ENCODE measurements at regions not wholly inside any gene's neighbourhood (a gene's known extent, or its start where the extent isn't known, plus 50 kb on each side); places are given as distances from the start of the nearest gene placed in this dataset.

- no peak for DNase-seq
Measured at GRCh38 chr2:12661489-12661888, 55.2 kb upstream of the TRIB2 start.

- no peak for DNase-seq
Measured at GRCh38 chr2:12663306-12664037, 53.3 kb upstream of the TRIB2 start.

- DNase-seq = no peak
Measured at GRCh38 chr2:12665334-12665733, 51.4 kb upstream of the TRIB2 start.

- DNase-seq = no peak
Measured at GRCh38 chr2:12666445-12666844, 50.3 kb upstream of the TRIB2 start.
